ENCODE measurements at regions not wholly inside any gene's neighbourhood (a gene's known extent, or its start where the extent isn't known, plus 50 kb on each side); places are given as distances from the start of the nearest gene placed in this dataset.

DNA sequence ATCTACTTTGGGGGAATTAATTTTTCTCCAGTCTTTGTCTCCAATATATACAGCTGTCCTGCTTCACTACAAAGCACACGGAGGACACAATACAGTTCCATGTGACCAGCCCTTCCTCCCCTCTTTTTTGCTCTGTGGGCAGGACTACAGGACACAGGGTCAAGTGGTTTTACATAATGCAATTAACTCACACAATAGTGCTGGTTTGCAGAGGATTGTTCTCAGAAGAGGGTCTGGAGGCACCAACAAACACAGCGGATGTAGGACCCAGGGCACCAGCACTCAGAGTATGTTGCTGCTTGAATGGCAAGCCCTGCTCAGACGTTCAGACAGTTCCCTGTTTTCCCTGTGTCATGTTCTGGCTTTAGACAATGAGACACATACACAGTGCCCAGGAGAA lies 52.0 kb upstream of the NPTX2 start:
- ATAC-seq (ENCODE audit: low read depth): no peak
- Mint-ChIP-seq H3K27ac (no peak overlapping the region), H3K9me3 (no peaks in the 10 kb centered on the region), H3K4me3 (no peak overlapping the region), H3K27me3 (no peaks in the 10 kb centered on the region), H3K36me3 (no peaks in the 10 kb centered on the region), H3K4me1 (no peaks in the 10 kb centered on the region)
- DNase-seq: no peak
- POLR2A ChIA-PET: no interaction called here

DNA sequence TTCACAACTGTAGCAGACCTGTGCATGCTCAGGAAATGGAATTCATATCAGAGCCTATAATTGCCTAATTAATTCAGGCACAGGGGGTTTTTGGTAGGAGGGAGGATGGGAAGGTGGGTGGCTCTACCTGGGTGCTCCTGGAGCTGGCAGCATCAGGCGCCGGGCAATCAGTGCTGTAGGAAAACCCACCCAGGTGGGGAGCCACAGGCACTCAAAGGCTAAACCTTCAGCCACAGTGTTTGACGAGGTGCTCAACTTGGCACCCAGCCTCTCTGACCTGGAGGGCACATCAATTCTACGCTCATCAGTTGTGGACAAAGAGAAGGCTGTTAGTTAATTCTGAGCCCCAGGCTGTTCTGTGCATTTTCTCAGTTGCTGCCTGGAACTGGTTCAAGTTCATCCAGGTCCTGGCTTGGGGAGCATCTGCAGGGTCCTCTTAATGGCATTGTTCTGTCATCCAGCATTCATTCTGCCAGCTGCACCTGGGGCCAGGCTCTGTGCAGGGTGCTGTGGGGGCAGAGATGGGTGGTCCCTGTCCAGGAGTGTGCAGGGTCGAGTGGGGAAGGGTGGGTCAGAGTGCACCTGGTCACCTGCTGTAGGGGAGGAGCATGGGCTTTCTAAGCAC lies 54.1 kb upstream of the NPTX2 start:
- no peaks in the 10 kb centered on the region for H3K27me3 Mint-ChIP-seq
- no peaks in the 10 kb centered on the region for H3K36me3 Mint-ChIP-seq
- H3K9me3 Mint-ChIP-seq: no peaks in the 10 kb centered on the region
- no peak for ATAC-seq (ENCODE audit: low read depth)
- H3K4me3 Mint-ChIP-seq: no peak overlapping the region
- H3K27ac Mint-ChIP-seq: no peak overlapping the region
- H3K4me1 Mint-ChIP-seq: no peaks in the 10 kb centered on the region
- POLR2A ChIA-PET: no interaction called here
- DNase-seq: no peak

DNA sequence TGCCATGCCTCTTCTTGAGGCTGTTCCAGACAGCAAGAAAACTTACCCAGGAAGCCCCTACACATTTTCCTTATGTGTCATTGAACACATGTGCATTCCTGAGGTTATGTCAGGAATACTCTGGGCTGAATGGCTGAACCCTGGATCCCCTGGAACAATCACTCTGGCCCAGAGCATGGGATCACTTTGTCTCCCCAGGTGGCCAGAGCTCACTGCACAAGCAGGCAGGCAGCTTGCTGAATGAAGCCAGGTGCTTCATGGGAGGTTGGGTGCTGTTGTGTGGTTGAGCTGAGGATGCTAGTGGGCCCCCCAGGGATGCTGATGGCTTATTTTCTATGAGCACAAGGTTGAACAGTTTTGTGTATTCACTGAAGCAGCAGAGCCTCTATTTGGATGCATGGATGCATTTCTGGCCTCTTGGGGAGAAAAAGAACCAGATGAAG lies 54.7 kb upstream of the NPTX2 start:
- no peaks in the 10 kb centered on the region for H3K27me3 Mint-ChIP-seq
- DNase-seq (no peak), ATAC-seq (ENCODE audit: low read depth) (no peak)
- POLR2A ChIA-PET: no interaction called here
- H3K4me1 Mint-ChIP-seq: no peaks in the 10 kb centered on the region
- no peaks in the 10 kb centered on the region for H3K9me3 Mint-ChIP-seq
- no peak overlapping the region for H3K27ac Mint-ChIP-seq
- H3K4me3 Mint-ChIP-seq: no peak overlapping the region
- no peaks in the 10 kb centered on the region for H3K36me3 Mint-ChIP-seq

DNA sequence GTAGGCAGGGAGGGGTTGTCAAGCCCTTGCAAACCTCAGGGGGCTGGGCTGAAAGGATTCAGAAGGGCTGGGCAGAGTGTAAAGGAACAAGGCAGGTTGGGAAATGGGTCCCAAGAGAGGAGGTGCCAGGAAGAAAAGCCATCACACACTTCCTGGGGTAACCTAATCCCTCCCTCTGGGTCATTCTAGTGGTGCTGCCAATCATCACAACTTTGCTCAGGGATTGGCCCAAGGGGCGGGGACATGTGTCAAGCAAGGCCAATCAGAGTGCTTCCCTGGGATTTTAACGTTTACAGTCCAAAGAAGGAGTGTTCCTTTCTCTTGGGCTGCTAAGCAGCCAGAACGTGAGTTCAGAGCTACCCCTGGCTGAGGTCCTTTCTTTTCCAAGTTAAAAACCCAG lies 57.1 kb upstream of the NPTX2 start:
- H3K36me3 Mint-ChIP-seq: peaks cover 1% of the 10 kb centered on the region
- POLR2A ChIA-PET: no interaction called here
- ATAC-seq (ENCODE audit: low read depth): no peak
- no peak for DNase-seq
- H3K4me1 Mint-ChIP-seq: no peaks in the 10 kb centered on the region
- no peaks in the 10 kb centered on the region for H3K9me3 Mint-ChIP-seq
- no peak overlapping the region for H3K27ac Mint-ChIP-seq
- no peaks in the 10 kb centered on the region for H3K27me3 Mint-ChIP-seq
- H3K4me3 Mint-ChIP-seq: no peak overlapping the region

DNA sequence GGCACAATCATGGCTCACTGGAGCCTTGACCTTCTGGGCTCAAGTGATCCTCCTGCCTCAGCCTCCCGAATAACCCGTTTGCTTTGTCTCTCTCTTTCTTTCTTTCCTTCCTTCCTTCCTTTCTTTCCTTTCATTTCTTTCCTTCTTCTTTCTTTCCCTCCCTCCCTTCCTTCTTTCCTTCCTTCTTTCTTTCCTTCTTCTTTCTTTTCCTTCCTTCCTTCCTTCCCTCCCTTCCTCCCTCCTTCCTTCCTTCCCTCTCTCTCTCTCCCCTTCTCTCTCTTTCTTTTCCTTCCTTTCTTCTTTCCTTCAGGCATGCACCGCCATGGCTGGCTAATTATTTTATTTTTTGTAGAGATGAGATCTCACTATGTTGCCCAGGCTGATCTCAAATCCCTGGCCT lies 57.9 kb upstream of the NPTX2 start:
- POLR2A ChIA-PET: no interaction called here
- DNase-seq: no peak
- no peak overlapping the region for H3K27ac Mint-ChIP-seq
- ATAC-seq (ENCODE audit: low read depth): no peak
- H3K4me3 Mint-ChIP-seq: no peak overlapping the region
- H3K36me3 Mint-ChIP-seq: peaks cover 1% of the 10 kb centered on the region
- H3K4me1 Mint-ChIP-seq: no peaks in the 10 kb centered on the region
- no peaks in the 10 kb centered on the region for H3K27me3 Mint-ChIP-seq
- no peaks in the 10 kb centered on the region for H3K9me3 Mint-ChIP-seq

DNA sequence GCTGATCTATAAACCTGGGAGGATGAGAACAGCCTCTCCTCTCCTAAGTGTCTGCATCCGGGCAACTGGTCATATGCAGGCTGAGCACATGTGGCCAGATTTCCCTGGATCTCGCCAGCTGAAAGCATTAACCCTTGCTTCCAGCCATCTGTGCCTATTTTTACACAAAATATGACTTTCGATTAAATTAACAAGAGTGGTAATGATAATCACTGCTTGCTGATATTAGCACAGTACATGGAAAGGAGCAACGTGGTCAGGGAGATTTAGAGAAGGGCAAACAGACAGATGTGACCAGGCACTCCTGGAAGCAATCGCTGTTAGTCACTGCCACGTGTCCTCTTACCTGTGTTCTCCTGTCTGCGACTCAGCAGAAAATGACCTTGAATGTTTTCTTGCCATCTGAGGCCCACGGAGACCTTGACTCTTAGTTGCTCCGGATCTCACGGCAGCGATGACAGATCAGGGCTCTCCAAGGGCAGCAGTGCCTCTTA lies 59.5 kb upstream of the NPTX2 start:
- POLR2A ChIA-PET: no interaction called here
- ATAC-seq (ENCODE audit: low read depth) (no peak), DNase-seq (no peak)
- Mint-ChIP-seq H3K27ac (no peak overlapping the region), H3K9me3 (peaks cover 3% of the 10 kb centered on the region), H3K27me3 (no peaks in the 10 kb centered on the region), H3K4me3 (no peak overlapping the region), H3K4me1 (no peaks in the 10 kb centered on the region), H3K36me3 (peaks cover 1% of the 10 kb centered on the region)

DNA sequence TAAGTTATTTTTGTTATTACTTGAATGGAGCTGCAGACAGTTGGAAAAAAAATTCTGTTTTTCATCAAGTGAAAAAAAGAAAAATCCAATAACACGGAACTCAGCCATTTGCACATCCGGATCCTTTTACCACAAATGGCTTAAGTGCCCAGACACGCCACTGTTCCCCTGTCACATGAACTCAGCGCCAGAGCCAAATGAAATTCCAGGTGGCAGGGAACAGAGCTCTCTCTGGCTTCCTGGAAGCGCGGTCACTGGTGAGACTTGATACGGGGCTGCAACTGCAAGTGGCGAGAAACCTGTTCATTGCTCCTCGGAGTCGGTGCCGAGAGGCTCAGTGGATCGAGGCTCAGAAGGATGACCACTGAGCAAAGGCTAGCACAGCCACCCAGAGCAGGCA lies 60.8 kb upstream of the NPTX2 start:
- ATAC-seq (ENCODE audit: low read depth) (no peak), DNase-seq (no peak)
- peaks cover 3% of the 10 kb centered on the region for H3K9me3 Mint-ChIP-seq
- no peaks in the 10 kb centered on the region for H3K27me3 Mint-ChIP-seq
- no peak overlapping the region for H3K27ac Mint-ChIP-seq
- H3K4me3 Mint-ChIP-seq: no peak overlapping the region
- POLR2A ChIA-PET: no interaction called here
- no peaks in the 10 kb centered on the region for H3K4me1 Mint-ChIP-seq
- peaks cover 1% of the 10 kb centered on the region for H3K36me3 Mint-ChIP-seq

DNA sequence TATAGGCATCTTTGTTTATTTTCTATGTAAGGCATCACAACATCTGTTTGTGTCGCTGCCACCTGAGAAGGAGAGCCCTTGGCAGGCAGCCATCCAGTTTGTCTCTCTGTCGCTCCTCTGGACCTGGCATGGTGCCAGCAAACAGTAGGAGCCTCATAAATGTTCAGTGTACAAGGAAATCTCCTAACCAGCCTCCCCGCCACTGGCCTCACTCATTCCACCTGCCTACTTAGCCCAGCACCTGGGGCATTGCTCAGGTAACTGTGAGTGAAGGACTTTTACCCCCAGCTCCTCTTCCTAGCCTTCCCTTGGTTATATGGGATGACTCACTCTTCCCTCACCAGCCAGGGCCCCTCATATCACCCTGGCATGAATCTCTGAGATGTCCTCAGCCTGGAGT lies 61.7 kb upstream of the NPTX2 start:
- Mint-ChIP-seq H3K36me3 (peaks cover 1% of the 10 kb centered on the region), H3K4me3 (no peak overlapping the region), H3K27me3 (no peaks in the 10 kb centered on the region), H3K4me1 (no peaks in the 10 kb centered on the region), H3K9me3 (peaks cover 3% of the 10 kb centered on the region), H3K27ac (no peak overlapping the region)
- no peak for DNase-seq
- ATAC-seq (ENCODE audit: low read depth): no peak
- POLR2A ChIA-PET: no interaction called here

DNA sequence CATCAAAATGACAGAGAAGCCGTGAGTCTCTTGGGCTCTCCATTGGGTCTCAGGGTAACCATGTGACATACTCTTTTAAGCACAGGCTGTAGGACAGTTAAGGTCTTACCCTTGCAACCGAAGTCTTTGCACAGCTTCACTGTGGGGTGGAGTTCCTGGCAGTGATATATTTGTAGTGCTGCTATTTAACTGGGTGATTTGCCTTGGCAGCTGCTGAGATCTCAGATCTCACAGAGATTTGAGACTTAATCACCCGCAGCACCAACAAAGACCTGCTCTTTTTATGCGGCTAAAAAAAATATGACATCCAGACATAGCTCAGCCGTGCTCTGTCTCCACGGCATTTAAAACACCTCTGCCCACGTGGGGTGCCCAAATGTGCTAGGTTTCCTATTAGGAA lies 63.4 kb upstream of the NPTX2 start:
- peaks cover 1% of the 10 kb centered on the region for H3K36me3 Mint-ChIP-seq
- H3K4me3 Mint-ChIP-seq: no peak overlapping the region
- POLR2A ChIA-PET: no interaction called here
- H3K9me3 Mint-ChIP-seq: peaks cover 7% of the 10 kb centered on the region
- no peak overlapping the region for H3K27ac Mint-ChIP-seq
- DNase-seq (no peak), ATAC-seq (ENCODE audit: low read depth) (no peak)
- no peaks in the 10 kb centered on the region for H3K4me1 Mint-ChIP-seq
- no peaks in the 10 kb centered on the region for H3K27me3 Mint-ChIP-seq

DNA sequence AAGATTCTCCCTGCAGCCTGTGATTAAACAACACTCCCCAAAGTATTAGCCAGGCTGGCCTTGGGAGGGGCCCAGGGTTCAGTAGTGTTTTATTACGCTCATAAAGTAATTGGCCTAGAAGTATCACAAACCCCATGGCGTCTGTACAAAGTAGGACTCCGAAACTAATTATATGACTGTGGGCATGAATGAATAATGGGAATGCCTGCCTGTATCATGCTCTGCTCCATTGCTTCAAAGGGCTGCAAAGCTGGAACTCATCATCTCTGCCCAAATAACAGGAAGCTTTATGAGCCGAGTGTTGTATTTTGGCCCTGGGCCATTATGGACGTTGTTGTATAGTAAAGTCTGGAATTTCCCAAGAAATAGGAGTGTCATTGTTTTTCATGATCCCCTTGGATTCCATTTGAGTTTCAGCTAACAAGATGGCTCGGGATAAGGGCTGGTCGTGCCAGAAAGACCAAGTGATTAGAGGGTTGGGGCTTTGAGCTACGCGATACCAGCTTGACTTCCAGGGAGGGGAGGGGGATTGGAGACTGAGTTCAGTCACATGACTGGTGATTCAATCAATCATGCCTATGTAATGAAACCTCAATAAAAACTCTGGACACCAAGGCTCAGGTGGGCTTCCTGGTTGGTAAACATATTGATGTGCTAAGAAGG lies 65.3 kb upstream of the NPTX2 start:
- Mint-ChIP-seq H3K36me3 (peaks cover 1% of the 10 kb centered on the region), H3K4me1 (no peaks in the 10 kb centered on the region), H3K27me3 (peaks cover 2% of the 10 kb centered on the region), H3K9me3 (peaks cover 14% of the 10 kb centered on the region), H3K27ac (no peak overlapping the region), H3K4me3 (no peak overlapping the region)
- POLR2A ChIA-PET: no interaction called here
- DNase-seq: no peak
- no peak for ATAC-seq (ENCODE audit: low read depth)

DNA sequence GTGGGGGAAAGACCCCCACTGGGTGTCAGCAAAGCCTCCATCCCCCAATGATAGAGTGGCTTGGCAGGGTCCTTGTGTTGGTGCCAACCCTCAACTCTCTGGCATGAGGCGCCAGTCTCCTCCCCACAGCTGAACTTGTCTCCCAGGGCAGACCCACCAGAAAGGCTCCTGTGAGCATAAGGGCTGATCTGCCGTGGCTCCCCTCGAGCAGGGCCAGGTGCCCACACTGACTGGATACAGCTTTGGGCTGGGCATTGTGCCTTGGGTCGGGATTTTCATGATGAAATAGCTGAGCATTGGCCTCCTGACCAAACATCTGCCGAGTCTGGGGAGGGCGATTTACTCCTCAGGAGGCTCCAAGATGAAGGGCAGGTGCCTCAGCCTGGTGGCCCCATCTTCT lies 68.1 kb upstream of the NPTX2 start:
- H3K36me3 Mint-ChIP-seq: no peaks in the 10 kb centered on the region
- no peak overlapping the region for H3K4me3 Mint-ChIP-seq
- ATAC-seq (ENCODE audit: low read depth) (no peak), DNase-seq (no peak)
- H3K9me3 Mint-ChIP-seq: peaks cover 14% of the 10 kb centered on the region
- no peaks in the 10 kb centered on the region for H3K4me1 Mint-ChIP-seq
- no peak overlapping the region for H3K27ac Mint-ChIP-seq
- H3K27me3 Mint-ChIP-seq: peaks cover 2% of the 10 kb centered on the region
- POLR2A ChIA-PET: no interaction called here

DNA sequence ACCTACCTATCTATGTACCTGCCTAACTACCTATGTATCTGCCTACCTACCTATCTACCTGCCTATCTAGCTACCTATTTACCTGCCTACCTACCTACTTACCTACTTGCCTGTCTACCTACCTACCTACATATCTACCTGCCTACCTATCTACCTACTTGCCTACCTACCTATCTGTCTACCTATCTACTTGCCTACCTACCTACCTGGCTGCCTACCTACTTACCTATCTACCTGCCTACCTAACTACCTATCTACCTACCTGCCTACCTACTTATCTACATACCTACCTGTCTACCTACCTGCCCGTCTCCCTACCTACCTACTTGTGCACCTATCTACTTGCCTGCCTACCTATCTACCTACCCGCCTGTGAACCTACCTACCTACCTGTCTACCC lies 68.7 kb upstream of the NPTX2 start:
- no peak overlapping the region for H3K27ac Mint-ChIP-seq
- H3K27me3 Mint-ChIP-seq: peaks cover 5% of the 10 kb centered on the region
- POLR2A ChIA-PET: no interaction called here
- H3K36me3 Mint-ChIP-seq: no peaks in the 10 kb centered on the region
- DNase-seq: no peak
- H3K9me3 Mint-ChIP-seq: peaks cover 14% of the 10 kb centered on the region
- no peaks in the 10 kb centered on the region for H3K4me1 Mint-ChIP-seq
- ATAC-seq (ENCODE audit: low read depth): no peak
- H3K4me3 Mint-ChIP-seq: no peak overlapping the region

DNA sequence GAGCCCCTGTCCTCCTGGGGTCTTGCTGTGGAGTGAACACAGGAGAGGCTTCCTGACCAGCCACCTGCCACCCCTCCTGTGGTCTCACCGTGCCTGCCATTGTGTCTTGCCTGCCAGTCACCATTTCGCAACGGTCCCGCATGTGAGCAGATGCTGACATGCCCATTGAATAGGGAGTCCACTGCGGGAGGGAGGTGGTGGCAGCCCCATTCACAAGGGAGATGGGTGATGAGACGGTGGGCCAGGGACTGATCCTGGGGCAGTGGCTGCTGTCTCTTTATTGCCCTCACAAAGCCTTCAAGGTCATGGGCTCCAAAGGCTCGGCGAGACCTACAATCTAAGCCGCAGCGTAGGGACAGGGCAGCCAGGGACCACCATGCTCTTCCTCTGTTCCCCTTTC lies 76.0 kb upstream of the NPTX2 start:
- DNase-seq (no peak), ATAC-seq (ENCODE audit: low read depth) (no peak)
- no peak overlapping the region for H3K4me3 Mint-ChIP-seq
- peaks cover 7% of the 10 kb centered on the region for H3K9me3 Mint-ChIP-seq
- no peaks in the 10 kb centered on the region for H3K36me3 Mint-ChIP-seq
- no peaks in the 10 kb centered on the region for H3K4me1 Mint-ChIP-seq
- no peak overlapping the region for H3K27ac Mint-ChIP-seq
- POLR2A ChIA-PET: no interaction called here
- peaks cover 2% of the 10 kb centered on the region for H3K27me3 Mint-ChIP-seq

DNA sequence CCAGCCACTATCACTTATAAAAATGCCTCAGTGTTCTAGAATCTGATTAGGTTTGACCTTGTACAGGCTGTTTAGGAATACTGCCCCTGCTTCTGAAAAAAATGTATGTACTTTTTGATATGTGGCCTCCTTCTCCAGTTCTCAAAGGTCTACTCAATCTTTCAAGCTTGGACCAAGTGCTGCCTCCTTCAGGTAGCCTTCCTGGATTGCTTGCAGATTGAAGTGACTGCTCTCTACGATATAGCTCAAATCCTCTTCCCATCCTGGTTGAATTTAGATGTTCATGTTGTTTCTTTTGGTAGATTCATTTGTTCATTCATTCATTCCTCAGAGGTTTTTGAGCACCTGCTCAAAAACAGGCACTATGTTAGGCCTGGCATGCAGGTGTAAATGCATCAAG lies 77.2 kb upstream of the NPTX2 start:
- DNase-seq (no peak), ATAC-seq (ENCODE audit: low read depth) (no peak)
- H3K4me3 Mint-ChIP-seq: no peak overlapping the region
- POLR2A ChIA-PET: interaction anchor here (0.7 kb wide), 1 partner anchor 13 kb away, joined by 3 read pairs; no protein-coding TSS in a partner anchor
- peaks cover 2% of the 10 kb centered on the region for H3K27me3 Mint-ChIP-seq
- peaks cover 12% of the 10 kb centered on the region for H3K9me3 Mint-ChIP-seq
- no peaks in the 10 kb centered on the region for H3K4me1 Mint-ChIP-seq
- no peak overlapping the region for H3K27ac Mint-ChIP-seq
- no peaks in the 10 kb centered on the region for H3K36me3 Mint-ChIP-seq
